Activated CD4-positive, alpha-beta T cell treated with anti-CD3 and anti-CD28 coated beads for 48 hours (primary cell): ENCODE measurements at regions not wholly inside any gene's neighbourhood (a gene's known extent, or its start where the extent isn't known, plus 50 kb on each side); places are given as distances from the start of the nearest gene placed in this dataset.

Experiments used
- DNase-seq: peaks from one replicate; pipeline ENCODE4 v3.0.0-alpha.2; 2020

GRCh38 chr5:98638111-98638510 lies 135.4 kb upstream of the RGMB start:
- no peak for DNase-seq

- no peak for DNase-seq
Measured at GRCh38 chr5:98638701-98639100, 134.8 kb upstream of the RGMB start.

- DNase-seq = no peak
Measured at GRCh38 chr5:98639274-98639673, 134.2 kb upstream of the RGMB start.

GRCh38 chr5:98641671-98642070 lies 131.8 kb upstream of the RGMB start:
- DNase-seq = no peak

- no peak for DNase-seq
Measured at GRCh38 chr5:98643569-98643968, 129.9 kb upstream of the RGMB start.

- DNase-seq = no peak
Measured at GRCh38 chr5:98651715-98652114, 121.7 kb upstream of the RGMB start.

GRCh38 chr5:98656125-98656795 lies 117.2 kb upstream of the RGMB start:
- no peak for DNase-seq

GRCh38 chr5:98656796-98657195 lies 116.7 kb upstream of the RGMB start:
- DNase-seq = no peak

GRCh38 chr5:98657559-98657958 lies 115.9 kb upstream of the RGMB start:
- no peak for DNase-seq

GRCh38 chr5:98663521-98663920 lies 109.9 kb upstream of the RGMB start:
- no peak for DNase-seq

GRCh38 chr5:98664736-98665135 lies 108.7 kb upstream of the RGMB start:
- no peak for DNase-seq

- DNase-seq = no peak
Measured at GRCh38 chr5:98679963-98680362, 93.5 kb upstream of the RGMB start.

- no peak for DNase-seq
Measured at GRCh38 chr5:98690002-98690401, 83.5 kb upstream of the RGMB start.

GRCh38 chr5:98694902-98695301 lies 78.6 kb upstream of the RGMB start:
- DNase-seq = no peak

- DNase-seq = no peak
Measured at GRCh38 chr5:98698359-98698758, 75.1 kb upstream of the RGMB start.

- DNase-seq = no peak
Measured at GRCh38 chr5:98700730-98701129, 72.7 kb upstream of the RGMB start.

- DNase-seq = no peak
Measured at GRCh38 chr5:98705841-98706240, 67.6 kb upstream of the RGMB start.

GRCh38 chr5:98709681-98710080 lies 63.8 kb upstream of the RGMB start:
- DNase-seq = no peak

- DNase-seq = no peak
Measured at GRCh38 chr5:98713027-98713426, 60.4 kb upstream of the RGMB start.

- no peak for DNase-seq
Measured at GRCh38 chr5:98713856-98714255, 59.6 kb upstream of the RGMB start.

GRCh38 chr5:98714710-98715288 lies 58.7 kb upstream of the RGMB start:
- no peak for DNase-seq

- DNase-seq = no peak
Measured at GRCh38 chr5:98721231-98721928, 52.1 kb upstream of the RGMB start.

- DNase-seq = no peak
Measured at GRCh38 chr5:98722188-98722587, 51.3 kb upstream of the RGMB start.

GRCh38 chr5:98723061-98723460 lies 50.4 kb upstream of the RGMB start:
- DNase-seq = no peak
